ENCODE measurements at regions not wholly inside any gene's neighbourhood (a gene's known extent, or its start where the extent isn't known, plus 50 kb on each side); places are given as distances from the start of the nearest gene placed in this dataset.
A peak's percentile ranks its signal among the peaks of the same experiment; 100 is the strongest.

GRCh38 chr6:74479960-74480359 is 725.9 kb downstream of the COL12A1 start:
- Mint-ChIP-seq H3K9me3 (no peaks in the 10 kb centered on the region; the same call in 2 of the 3 replicates), H3K4me1 (peaks cover 3% of the 10 kb centered on the region; the same call in 1 of the 3 replicates), H3K27ac (no peak overlapping the region), H3K4me3 (no peak overlapping the region), H3K27me3 (ENCODE audit: insufficient read depth, low read depth, poor library complexity) (peaks cover 2% of the 10 kb centered on the region), H3K36me3 (ENCODE audit: low read depth) (no peaks in the 10 kb centered on the region)
- ATAC-seq (peak; percentile 52), DNase-seq (ENCODE audit: low spot score) (no peak)
- Histone ChIP-seq H3K4me2 (no peak overlapping the region), H4K20me1 (replicated peaks; ENCODE audit: insufficient read depth) (no peaks in the 10 kb centered on the region), H3K9me2 (ENCODE audit: insufficient read depth) (no peaks in the 10 kb centered on the region; the same call in 1 of the 2 replicates), H3K27ac (ENCODE audit: low read depth) (no peak overlapping the region), H3K36me3 (ENCODE audit: insufficient read depth) (no peaks in the 10 kb centered on the region), H3F3A (replicated peaks; ENCODE audit: low read depth) (no peaks in the 10 kb centered on the region), H3K4me1 (ENCODE audit: insufficient read depth) (peaks cover 8% of the 10 kb centered on the region; the same call in 1 of the 2 replicates), H2AFZ (no peak overlapping the region; the same call in 1 of the 2 replicates), H3K27me3 (ENCODE audit: insufficient read depth) (no peaks in the 10 kb centered on the region), H3K79me2 (replicated peaks; ENCODE audit: insufficient read depth) (no peaks in the 10 kb centered on the region), H3K4me3 (no peak overlapping the region)
- TF ChIP-seq ZNF114 (CRISPR knock-in tag; IDR thresholded peaks at IDR 0.05) (no peak), CREB1 (CRISPR knock-in tag; IDR thresholded peaks at IDR 0.05; ENCODE audit: low read depth) (no peak), ETS1 (IDR thresholded peaks at IDR 0.05) (no peak), REST (IDR thresholded peaks at IDR 0.05; ENCODE audit: unreplicated experiment) (no peak), CTCF (conservative IDR thresholded peaks at IDR 0.05; ENCODE audit: low read depth in 2 of 2) (no peak), POLR2AphosphoS5 (IDR thresholded peaks at IDR 0.05; ENCODE audit: low read depth) (no peak), STAT1 (IDR thresholded peaks at IDR 0.05; ENCODE audit: unreplicated experiment) (no peak), EZH2phosphoT487 (IDR thresholded peaks at IDR 0.05; ENCODE audit: unreplicated experiment) (no peak), EZH2 (IDR thresholded peaks at IDR 0.05; ENCODE audit: low read depth, unreplicated experiment) (no peak), ZNF331 (CRISPR knock-in tag; IDR thresholded peaks at IDR 0.05; ENCODE audit: low read depth) (no peak), NANOG (IDR thresholded peaks at IDR 0.05; ENCODE audit: borderline replicate concordance) (no peak), ZNF462 (CRISPR knock-in tag; IDR thresholded peaks at IDR 0.05) (no peak), JUNB (IDR thresholded peaks at IDR 0.05; ENCODE audit: unreplicated experiment) (no peak)

Data from GM23338 (cell line).